ENCODE measurements at regions not wholly inside any gene's neighbourhood (a gene's known extent, or its start where the extent isn't known, plus 50 kb on each side); places are given as distances from the start of the nearest gene placed in this dataset.
"Not testable (repeated sequence)": the region's sequence is repeated elsewhere in the genome, so short reads cannot be mapped to it uniquely, and the experiment has no call there.

DNA sequence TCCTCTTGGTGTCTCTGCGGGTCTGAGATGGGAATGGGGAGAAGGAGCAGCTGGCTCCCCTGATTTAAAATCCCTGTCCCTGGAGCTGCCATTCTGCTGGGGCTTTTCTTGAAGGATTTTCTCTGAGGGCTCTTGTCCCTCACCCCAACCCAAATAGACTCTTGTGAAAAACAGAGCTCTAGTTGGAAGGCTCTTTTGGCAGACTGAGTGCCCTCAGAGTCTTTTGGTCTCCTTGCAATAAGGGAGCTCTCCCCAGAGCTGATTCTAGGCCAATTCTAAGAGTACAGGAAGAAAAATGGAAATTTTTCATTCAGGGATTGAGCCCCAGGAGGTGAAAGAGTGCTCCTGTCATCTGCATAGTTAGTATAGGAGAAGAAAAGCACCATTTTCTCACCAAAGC is 238.3 kb downstream of the COG6 start:
- DNase-seq (ENCODE audit: low read depth), result no peak

DNA sequence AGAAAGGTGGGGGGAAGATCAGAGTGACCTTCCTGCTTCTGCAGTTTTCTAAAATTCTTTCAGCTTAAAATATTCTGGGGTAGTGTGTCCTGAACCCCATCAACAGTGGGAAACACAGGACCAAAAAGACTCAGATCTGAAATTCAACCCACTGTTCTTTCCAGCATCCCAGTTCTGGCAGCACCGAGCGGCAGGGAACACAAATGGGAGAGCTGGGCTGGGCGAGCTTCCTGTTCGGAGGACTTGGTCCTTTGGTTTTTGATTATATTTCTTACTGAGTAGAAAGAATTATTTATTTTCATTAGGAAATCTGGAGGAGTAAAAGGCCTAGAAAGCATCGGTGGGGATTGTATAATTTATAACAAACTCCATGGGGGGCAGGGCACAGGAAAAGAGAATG is 239.1 kb downstream of the COG6 start:
- no peak for DNase-seq (ENCODE audit: low read depth)

DNA sequence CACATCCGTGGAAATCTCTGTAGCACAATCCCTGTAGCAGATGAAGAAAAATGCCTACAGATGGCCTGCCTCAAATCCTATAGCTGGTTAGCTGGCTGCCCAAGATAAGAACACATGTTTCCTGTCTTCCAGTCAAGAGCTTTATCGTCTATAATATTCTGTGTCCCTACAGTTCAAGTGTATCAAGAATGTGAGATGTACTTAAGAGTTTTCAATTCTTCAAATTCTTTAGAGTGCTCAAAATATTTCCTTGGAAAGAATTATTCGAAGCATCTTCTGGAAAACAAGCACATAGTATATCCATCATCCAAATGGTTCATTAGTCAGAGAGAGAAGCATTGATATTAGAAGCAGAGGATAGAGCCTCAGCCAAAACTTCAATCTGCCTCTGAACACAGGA is 239.8 kb downstream of the COG6 start:
- no peak for DNase-seq (ENCODE audit: low read depth)

DNA sequence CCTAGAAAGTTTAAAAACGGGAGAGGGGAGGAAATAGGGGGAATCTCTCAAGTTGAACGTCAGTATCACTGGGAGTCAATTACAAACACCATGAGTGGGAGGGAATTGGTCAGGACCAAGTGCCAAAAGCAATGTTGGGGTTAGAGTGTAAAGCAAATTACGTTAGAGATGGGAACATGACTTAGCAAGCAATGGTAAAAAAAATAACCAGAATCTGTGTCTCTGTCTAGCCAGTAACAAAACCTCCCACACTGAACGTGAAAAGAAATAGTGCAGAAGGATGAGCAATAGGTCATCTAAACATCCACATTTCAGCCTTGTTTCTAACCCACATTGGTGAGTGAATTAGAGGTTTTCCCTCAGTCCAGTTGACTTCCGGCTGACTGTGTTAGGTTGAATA is 242.2 kb downstream of the COG6 start:
- no peak for DNase-seq (ENCODE audit: low read depth)

DNA sequence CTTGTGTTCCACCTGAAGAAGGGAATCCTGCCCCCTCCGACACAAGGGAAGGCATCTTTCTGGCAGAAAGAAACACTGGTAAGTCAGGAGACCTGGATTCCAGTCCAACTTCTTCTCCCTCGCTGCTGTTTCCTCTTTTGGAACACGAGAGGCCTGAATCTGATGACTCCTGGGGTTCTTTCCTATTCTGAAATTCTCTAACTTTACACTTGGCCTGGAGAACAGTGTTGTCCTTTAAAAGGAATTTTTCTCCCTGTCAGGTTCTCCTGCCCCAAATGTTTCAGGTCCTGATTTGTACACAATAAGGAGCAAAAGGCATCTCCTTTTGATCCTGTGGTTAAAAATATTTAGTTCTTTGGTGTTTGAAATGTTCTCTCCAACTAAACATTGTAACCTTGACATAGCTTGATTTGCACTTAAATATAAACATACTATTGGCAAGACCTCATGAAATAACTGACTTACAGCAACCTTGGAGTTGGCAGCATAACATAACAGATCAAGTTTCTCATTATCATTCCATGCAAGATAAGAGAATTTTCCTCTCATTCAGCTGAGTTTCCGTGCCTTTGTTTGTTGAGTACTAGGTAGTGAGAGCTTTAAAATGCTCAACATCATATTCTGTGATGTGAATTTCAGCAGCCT is 244.8 kb downstream of the COG6 start:
- no peak for DNase-seq (ENCODE audit: low read depth)

DNA sequence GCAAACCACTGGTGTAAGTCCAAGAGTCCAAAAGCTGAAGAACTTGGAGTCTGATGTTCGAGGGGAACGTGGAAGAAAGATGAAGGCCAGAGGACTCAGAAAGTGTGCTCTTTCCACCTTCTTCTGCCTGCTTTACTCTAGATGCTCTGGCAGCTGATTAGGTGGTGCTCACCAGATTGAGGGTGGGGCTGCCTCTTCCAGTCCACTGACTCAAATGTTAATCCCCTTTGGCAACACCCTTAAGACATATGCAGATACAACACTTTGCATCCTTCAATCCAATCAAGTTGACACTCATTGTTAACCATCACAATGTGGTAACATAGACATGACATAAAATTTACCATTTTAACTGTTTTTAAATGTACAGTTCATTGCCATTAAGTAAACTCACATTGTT is 249.5 kb downstream of the COG6 start:
- DNase-seq (ENCODE audit: low read depth), result no peak

DNA sequence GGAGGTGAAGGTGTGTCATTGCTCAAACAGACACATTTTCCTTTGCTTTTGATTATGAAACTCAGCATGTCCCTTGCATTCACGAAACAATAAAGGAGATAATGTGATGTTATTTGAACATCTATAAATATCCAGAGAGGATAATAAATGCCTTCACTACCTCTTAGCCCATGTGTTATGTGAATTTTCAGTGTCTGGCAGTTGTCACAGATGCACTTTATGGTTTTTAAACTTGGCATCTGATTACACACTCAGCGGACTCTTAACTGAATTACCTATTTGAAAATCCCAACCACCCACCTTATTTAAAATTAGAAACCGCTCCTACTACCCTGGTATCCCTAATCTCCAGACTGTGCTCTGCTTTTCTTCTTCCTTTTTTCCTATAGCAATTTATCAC is 254.2 kb downstream of the COG6 start:
- DNase-seq (ENCODE audit: low read depth), result no peak

DNA sequence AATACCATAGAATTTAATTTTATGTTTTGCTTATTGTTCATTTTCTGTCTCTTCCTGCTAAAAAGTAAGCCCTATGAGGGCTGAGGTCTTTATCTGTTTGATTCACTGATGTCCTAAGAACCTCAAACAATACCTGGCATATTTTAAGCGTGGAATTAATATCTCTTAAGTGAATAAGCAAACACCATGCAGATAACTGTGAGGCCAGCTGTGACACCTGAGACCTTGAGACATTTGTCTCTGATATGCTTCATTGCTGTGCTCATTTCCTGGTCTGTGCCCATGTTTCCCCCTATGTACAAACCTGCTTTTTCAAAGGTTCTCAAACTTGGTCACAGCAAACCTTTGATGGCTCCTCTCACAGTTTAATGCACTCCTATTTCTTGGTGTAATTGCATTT is 254.6 kb downstream of the COG6 start:
- no peak for DNase-seq (ENCODE audit: low read depth)

DNA sequence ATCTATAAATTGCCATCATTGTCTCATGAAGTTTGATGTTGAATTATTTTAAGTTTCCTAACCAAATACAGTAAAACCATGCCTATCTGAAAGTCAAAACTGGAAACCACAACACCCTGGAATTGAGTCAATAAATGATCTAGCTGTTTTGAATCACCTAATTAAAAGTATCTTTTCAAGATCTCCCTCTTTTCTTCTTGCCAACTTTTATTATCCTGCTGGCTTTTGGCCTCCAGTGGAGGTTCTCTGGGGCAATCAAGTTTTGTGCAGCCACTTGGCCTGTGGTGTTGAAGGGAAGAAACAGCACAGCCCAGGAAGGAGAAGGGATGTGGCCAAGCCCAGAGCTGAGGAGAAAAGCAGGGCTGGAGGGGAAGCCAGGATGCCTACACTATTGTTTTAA is 255.4 kb downstream of the COG6 start:
- no peak for DNase-seq (ENCODE audit: low read depth)

DNA sequence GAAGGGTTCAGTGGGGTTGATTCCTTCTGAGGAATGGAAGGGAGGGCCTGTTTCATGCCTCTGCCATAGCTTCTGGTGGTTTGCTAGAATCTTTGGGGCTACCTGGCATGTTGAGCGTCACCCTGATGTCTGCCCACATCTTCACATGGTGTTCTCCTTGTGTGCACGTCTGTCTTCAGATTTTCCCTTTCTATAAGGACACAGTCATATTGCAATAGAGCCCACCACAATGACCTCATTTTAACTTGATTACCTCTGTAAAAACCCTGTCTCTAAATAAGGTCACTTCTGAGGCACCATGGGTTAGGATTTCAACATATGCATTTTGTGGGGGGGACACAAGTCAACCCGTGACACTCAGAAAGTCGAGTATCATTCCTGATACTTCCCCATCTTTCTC is 257.9 kb downstream of the COG6 start:
- DNase-seq (ENCODE audit: low read depth), result no peak

DNA sequence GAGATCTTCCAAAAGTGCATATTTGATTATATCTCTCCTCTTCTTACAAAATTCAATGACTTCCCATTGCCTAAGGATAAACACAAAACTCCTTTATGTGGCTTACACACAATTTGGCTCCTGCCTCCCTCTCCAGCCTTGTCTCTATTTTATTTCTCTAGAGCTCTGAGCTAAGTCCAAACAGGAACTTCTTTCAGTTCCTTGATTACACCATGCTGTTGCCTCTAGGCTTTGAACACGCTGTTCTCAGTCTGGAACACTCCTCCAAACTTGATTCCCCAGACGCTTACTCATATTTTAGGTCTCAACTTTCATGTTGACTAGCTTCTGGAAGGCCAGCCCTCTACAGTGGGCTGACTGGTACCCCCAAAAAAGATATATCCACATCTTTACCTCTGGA is 258.5 kb downstream of the COG6 start:
- no peak for DNase-seq (ENCODE audit: low read depth)

DNA sequence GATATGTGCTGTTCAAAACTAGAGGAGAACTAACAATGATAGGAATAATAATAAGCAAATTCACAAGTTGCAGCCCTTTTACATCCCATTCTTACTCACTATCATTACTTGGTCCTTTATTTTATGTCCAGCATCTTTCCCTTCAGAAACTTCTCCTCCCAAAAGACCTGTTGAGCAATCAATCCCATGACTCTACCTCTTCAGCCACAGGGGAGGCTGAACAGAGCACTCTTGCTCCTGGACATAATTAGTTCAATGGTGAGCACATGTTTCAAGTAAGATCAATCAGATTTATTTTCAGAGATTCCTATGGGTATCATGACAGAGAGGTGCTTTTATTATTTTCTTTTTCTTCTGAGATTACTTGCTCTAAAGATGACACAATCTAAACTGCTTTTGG is 260.0 kb downstream of the COG6 start:
- DNase-seq (ENCODE audit: low read depth), result no peak

DNA sequence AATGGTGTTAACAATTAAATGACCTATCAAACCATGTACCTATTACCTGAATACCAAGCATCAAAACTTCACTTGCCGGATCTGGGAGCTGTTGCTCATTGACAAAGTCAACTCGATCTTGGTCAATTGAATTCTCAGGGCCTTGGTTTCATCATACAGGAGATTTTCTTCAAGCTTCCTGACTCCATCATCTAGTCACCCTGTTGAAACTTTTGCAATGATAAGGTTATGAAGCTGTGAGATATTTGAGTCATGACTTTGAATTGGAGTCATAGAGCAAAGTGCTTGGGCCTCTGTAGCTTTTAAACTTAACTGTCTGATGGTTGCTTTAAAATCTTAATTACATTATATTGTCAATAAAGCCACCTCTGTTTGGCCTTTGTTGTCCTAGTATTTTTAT is 260.9 kb downstream of the COG6 start:
- DNase-seq (ENCODE audit: low read depth), result no peak

DNA sequence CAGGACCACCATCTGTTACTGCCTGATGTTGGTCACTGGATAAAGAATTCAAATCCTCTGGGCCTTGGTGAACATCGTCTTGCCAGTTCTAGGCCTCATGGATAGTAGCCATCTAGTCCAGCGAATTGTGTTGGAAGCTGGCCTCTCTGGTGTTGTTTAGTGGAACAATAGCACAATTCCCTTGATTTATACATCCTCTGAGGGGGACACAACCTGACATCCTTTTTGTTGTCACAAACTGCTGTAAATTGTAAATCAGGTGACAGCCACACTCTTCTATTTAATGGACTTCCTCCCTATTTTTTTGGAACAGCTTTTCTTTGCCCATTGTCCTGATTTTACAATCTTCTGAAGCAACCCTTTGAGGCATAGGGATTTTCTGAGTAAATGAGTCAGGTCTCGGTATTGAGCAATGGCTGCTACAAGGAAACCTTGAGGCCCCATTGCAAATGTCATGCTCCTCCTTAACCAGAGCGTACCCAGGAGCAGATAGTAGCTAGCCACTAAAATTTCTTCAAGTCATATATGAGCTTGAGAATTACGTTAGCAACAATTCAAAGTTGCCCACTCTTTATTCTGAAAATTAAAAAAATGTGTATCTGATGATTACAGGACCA is 263.3 kb downstream of the COG6 start:
- no peak for DNase-seq (ENCODE audit: low read depth)

DNA sequence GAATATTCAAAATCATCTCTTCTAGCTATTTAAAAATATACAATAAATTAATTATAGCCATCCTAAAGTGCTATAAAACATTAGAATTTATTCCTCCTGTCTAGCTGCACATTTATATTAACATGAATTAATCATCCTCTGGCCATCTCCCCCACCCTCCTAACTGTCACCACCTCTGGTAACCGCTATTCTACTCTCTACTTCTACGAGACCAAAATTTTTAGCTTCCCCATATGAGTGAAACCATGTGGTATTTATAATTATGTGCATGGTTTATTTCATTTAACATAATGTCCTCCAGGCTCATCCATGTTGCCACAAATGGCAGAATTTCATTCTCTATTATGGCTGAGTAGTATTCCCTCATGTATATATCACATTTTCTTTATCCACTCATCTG is 265.2 kb downstream of the COG6 start:
- DNase-seq (ENCODE audit: low read depth), result no peak

DNA sequence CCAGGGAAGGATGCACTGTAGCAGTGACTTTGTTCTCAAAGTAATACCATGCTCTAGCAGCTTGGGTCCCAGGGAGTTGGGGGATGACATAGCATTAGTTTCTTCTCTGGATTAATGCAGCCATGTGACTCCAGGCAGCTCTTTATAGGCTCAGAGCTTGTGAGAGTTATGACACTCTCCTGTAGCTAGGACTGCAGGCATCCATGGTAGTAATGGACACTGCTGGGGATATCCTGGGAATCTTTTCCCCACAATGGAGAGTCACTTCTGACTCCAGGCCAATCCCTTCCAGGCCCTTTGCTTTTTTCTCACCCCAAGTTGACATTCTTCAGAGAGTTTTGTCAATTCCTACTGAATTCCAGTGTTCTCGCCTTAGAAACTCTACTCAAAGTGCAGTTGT is 270.9 kb downstream of the COG6 start:
- DNase-seq (ENCODE audit: low read depth), result no peak

DNA sequence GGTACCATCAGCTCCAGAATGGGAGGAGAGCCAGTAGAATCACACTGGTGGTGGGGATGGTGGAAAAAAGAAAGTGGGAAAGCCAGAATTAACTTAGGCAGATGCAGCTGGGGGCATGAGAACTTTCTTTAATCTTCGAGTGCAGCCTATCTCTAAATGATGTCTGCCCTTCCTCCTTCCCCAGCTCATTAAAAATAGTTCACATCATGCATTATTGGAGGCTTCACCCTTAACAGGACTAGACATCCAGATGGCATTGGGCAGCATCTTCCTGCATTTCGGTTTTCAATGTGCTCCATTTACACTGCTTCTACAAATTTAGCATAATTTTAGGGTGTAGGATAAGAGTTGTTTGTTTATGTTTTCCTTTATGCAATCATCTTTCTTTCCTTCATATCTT is 272.8 kb downstream of the COG6 start:
- DNase-seq (ENCODE audit: low read depth), result no peak

DNA sequence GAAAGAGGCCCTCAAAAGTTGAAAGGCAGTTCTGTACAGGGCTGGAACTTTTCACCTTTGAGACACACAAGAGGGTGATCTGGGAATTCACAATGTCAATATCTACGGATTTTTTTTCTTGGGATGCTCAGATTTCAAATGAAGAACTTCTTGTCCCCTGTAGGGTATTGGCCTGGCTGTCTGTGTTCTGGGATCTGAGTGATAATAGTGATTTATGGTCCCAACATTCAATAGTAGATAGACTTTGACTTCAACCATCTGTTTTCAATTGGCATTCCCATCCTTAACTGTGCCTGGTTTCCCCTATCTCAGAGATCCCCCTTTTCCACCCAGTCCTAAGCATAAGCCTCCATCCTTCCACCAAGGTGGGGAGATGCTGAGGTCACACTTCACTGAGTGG is 274.1 kb downstream of the COG6 start:
- DNase-seq (ENCODE audit: low read depth), result no peak

DNA sequence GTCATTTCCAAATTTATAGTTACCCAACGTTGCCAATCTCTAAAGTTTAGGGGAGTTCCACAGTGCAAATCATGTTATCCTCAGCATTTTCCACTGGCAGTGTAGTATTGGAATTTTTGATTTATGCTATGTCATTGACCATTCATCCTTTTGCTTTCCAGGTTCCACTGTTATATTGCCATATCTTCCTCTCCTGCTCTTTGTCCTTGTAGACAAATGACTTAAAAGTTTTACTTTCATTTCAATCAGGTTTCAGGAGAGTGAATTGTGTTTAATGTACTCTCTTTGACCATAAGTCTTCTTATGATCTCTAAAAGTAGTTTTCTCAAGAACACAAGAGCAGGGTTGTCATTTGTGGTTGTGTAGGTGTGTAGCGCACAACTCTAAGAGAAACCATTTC is 274.6 kb downstream of the COG6 start:
- no peak for DNase-seq (ENCODE audit: low read depth)

DNA sequence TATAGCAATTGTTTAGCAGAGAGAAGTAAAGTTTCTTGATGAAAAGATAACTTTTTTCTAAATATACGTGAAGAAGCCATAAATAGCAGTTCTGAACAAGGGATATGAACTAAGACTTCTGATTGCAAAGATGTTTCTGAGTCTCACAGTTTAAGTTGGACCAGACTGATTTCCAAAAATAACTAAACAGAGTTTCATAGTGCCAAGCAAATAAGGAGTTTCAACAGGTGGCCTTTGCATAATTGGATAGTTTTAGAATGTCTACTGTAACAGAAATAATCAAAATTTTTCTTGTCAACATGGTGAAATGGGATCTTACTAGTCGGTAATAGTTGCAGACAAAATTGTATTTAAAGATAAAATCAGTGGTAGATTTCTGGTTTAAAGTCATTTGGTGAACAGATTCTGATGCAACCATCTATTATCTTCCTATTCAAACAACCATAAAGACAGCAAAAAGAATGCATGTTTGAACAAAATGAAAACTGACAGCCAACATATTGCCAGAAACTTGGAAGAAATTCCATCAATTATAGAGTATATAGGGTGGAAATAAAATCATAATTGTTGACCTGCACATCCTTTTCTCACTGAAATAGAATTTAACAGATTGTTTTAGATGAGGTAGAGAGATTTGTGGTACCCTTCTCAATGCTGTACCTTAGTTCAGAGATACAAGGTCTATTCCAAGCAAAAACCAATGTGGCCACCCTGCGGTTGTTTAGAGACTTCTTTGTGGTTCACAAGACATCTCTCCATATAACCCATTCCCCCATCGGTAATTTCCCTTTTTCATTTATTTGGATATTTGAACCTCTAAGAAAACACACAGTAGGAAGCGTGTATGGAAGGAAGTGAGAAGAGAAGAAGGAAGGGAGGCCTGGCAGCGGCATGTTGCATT is 275.3 kb downstream of the COG6 start:
- no peak for DNase-seq (ENCODE audit: low read depth)

DNA sequence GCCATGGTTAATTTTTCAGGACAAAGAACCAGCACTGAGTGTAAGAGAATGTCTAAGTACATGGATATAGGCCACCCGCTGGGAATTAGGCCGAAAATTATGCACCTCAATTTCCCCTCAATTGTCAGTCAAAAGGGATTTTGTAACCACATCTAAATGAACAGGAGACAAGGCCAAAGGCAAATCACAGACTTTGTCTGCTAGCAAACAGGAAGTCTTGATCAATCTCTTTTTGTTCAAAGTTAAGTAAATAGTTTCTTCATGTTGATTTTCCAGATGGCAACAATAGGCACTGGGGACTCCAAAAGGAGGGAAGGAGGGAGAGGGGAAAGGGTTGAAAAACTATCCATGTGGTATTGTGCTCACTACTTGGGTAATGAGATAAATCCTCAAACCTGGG is 276.0 kb downstream of the COG6 start:
- DNase-seq (ENCODE audit: low read depth), result no peak

DNA sequence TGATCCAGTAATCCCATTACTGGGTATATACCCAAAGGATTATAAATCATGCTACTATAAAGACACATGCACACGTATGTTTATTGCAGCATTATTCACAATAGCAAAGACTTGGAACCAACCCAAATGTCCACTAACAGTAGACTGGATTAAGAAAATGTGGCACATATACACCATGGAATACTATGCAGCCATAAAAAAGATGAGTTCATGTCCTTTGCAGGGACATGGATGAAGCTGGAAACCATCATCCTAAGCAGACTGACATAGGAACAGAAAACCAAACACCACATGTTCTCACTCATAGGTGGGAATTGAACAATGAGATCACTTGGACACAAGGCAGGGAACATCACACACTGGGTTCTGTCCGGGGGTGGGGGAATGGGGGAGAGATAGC is 277.1 kb downstream of the COG6 start:
- not testable (repeated sequence) for DNase-seq (ENCODE audit: low read depth)

DNA sequence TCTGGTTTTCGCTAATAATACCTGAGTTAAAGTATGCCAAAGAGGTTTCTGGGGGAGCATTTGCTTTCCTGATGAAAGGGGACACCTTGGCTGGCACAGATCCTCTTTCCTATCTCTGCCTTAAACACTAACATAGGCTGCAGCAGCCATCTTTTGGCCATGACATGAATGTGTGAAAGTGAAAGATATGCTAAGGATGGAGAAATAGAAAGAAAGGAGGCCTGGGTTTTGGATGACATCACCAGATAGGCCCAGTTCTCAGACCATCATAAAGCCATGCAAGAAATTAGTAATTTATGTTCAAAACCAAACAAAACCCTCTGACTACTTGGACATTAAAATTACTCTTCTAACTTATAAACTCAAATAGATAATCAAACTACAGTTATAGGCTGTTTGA is 279.7 kb downstream of the COG6 start:
- no peak for DNase-seq (ENCODE audit: low read depth)

Measured in T-helper 22 cell (primary cell).